ENCODE measurements at regions not wholly inside any gene's neighbourhood (a gene's known extent, or its start where the extent isn't known, plus 50 kb on each side); places are given as distances from the start of the nearest gene placed in this dataset.

DNA sequence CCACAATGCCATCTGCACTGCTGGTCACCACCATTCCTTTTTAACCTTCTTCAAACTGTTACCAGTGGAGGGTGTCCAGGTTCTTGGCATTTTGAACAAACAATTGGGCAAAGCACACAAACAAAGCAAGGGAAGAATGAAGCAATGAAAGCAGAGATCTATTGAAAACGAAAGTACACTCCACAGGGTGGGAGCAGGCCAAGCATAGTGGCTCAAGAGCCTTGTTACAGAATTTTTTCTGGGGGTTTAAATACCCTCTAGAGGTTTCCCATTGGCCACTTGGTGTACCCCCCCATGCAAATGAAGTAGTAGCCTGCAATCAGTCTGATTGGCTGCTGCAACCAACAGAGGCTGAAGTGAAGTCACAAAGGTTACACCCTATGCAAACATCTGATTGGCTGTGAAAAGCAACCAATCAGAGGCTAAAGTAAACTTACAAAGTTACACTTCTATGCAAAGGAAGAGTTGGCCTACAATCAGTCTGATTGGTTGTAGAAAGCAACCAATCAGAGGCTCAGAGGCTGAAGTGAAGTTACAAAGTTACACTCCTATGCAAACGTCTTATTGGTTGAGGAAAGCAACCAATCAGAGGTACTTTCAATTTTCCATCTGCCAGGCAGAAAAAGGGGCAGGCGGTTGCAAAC is 103.2 kb upstream of the WAC start:
- TF ChIP-seq SCRT1 (tag by site-specific recombination; IDR thresholded peaks at IDR 0.05; ENCODE audit: borderline replicate concordance) (no peak), ZBTB7A (tag by site-specific recombination; IDR thresholded peaks at IDR 0.05; ENCODE audit: low read depth) (no peak), CTCF (tag by site-specific recombination; IDR thresholded peaks at IDR 0.05) (no peak), YY1 (tag by site-specific recombination; IDR thresholded peaks at IDR 0.05) (no peak)
- TF ChIP-seq, protein P1, sequence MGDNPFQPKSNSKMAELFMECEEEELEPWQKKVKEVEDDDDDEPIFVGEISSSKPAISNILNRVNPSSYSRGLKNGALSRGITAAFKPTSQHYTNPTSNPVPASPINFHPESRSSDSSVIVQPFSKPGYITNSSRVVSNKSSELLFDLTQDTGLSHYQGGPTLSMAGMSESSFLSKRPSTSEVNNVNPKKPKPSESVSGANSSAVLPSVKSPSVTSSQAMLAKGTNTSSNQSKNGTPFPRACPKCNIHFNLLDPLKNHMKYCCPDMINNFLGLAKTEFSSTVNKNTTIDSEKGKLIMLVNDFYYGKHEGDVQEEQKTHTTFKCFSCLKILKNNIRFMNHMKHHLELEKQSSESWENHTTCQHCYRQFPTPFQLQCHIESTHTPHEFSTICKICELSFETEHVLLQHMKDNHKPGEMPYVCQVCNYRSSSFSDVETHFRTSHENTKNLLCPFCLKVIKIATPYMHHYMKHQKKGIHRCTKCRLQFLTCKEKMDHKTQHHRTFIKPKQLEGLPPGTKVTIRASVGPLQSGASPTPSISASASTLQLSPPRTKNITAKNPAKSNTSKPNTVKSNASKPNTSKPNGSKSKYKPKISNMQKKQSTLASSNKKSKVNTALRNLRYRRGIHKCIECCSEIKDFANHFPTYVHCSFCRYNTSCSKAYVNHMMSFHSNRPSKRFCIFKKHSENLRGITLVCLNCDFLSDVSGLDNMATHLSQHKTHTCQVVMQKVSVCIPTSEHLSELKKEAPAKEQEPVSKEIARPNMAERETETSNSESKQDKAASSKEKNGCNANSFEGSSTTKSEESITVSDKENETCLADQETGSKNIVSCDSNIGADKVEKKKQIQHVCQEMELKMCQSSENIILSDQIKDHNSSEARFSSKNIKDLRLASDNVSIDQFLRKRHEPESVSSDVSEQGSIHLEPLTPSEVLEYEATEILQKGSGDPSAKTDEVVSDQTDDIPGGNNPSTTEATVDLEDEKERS (tag by site-specific recombination; IDR thresholded peaks at IDR 0.05): no peak

All from HEK293 (cell line).